GM18502 (cell line): ENCODE measurements at regions not wholly inside any gene's neighbourhood (a gene's known extent, or its start where the extent isn't known, plus 50 kb on each side); places are given as distances from the start of the nearest gene placed in this dataset.
A peak's percentile ranks its signal among the peaks of the same experiment; 100 is the strongest.

Experiments
- ATAC-seq: cut with Tn5 transposase; IDR thresholded peaks from one replicate; pipeline ENCODE4 v1.9.1; 2021; ENCODE audit warnings: mild to moderate bottlenecking; ENCODE audit not compliant: unreplicated experiment, poor library complexity

DNA sequence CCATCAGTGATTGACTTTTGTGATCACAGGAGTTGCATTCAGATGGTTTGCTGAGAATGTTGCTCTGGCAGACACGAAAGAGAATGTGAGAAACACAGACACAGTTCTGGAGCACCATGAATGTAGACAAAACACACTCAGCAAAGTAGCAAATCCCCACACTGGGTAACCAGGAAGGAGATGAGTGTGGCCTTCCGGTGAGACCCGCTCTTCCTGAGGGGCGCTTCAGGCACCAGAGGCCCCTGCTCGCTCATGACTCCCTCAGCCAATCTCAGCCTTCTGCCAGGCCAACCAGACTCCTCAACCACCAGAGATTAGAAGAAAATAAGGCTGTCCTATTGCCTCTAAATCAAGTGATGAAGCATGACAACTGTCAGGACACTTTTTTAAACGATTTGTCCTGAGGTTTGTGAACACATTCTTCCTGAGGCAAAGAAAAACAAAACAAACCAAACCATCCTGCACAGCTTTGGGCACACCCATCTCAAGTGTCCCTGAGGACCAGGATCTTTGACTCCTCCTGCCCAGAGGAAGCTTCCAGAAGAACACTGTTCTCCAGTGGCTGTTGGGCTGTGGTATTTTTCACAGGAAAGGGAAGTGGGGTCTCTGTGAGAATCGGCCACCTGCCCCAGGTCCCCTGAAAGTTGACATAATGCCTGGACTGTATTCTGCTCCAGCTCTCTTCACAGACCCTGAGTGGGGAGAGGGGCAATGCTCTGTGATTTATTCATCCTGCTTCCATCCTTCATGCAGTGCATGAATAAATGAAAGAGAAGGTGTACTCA lies 152.8 kb downstream of the BCL11A start:
- peak; percentile 59 for ATAC-seq

DNA sequence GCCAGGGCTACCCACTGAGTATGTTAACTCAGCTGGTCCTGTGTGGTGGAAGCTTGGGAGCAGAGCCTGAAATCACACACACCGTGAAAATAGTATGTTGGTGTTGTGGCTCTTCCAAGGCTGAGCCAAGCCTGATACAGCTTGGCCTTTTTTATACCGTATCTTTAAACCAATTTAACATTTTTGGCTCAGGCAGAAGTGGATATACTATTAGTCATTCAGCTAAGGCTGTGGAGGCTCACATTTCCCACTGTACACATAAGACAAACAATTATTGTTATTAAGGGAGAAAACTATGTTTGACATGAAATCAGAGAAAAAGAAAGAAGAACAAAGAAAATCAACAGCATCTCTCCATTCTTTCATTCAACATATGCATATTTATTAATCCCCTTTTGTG lies 159.0 kb downstream of the BCL11A start:
- ATAC-seq, result no peak

DNA sequence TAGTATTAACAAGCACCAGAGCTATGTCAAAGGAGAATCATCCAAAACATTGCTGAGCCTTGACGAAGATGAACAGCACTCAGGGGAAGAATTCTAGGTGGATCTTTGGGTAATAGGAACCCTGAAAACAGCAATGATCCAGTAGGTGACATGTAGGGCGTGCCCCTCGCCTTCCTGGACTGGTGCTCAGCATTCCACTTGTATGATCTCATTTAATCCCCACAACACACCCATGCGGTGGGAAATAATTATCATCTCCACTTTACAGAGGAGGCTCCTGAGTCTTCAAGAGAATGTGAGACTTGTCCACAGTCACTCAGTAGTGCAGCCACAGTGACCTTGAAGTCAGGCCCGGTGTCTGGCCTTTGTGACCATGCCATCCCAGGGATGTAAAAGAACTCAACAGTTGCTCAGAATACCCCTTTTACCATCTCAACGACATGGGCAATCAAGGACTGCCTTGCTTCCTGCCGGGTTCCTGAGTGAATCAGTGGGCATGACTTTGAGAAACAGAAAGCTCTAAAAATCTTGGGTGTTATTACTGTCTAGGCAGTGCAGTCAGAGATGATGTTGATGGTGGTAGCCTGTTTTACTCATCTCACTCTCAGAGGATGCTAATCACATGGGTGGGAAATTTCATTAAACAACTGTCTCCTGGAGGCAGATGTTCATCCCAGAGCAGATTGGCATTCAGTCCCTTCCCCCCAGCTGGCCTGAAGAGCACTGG lies 161.6 kb downstream of the BCL11A start:
- ATAC-seq, result peak; percentile 74

DNA sequence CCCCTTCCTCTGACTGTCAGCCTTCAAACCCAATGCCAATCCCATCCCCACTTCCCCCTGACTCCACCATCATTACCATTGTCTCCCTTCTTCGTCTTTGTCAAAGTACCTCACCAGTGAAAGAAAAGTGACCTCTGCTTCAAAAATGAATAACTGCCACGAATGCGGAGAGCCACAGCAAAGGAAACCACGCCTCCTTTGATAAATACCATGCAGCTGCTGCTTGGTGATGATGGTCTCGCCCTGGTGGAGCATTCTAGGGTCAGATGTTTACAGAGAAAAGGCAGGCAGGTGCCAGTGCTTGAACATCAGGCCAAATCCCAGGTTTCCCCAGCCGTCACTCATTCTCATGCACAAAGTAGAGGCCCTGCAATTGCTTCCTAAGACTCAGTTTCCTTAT lies 162.2 kb downstream of the BCL11A start:
- no peak for ATAC-seq

DNA sequence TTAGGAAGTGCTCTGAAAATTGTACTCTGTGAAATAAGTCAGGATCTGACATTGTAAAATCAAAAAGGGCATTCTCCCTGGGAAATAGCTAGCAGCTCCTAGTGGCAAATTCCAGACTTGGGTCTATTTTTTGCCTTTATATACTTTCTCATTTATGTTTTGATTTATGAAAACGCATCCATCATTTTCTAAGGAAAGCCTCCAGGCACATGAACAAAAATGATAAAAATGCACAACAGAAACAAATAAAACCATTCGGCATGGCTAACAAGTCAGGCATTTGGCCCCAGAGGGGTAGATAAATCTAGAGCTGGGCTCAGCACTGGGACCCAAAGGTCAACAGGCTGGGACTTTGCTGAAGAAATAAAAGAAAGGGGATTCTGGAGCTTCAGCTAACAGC lies 167.0 kb downstream of the BCL11A start:
- no peak for ATAC-seq

DNA sequence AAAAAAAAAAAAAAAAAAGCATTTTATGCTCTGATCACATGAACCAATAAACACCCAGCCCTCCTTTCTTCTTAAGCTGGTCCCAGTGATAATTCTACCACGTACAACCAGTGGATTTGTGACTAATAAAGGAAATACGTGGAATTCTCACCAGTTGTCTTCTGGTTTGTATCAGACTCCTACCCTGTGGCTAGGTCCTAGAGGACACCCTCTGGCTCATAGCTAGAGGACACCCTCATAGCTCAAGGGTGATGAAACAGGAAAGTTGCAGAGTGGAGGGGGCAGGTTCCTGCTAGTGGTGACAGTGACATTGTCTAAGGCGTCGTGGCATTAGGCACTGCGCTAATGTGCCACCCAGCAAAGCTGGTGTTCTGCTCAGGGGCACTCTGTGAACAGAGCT lies 167.8 kb downstream of the BCL11A start:
- ATAC-seq, result no peak

DNA sequence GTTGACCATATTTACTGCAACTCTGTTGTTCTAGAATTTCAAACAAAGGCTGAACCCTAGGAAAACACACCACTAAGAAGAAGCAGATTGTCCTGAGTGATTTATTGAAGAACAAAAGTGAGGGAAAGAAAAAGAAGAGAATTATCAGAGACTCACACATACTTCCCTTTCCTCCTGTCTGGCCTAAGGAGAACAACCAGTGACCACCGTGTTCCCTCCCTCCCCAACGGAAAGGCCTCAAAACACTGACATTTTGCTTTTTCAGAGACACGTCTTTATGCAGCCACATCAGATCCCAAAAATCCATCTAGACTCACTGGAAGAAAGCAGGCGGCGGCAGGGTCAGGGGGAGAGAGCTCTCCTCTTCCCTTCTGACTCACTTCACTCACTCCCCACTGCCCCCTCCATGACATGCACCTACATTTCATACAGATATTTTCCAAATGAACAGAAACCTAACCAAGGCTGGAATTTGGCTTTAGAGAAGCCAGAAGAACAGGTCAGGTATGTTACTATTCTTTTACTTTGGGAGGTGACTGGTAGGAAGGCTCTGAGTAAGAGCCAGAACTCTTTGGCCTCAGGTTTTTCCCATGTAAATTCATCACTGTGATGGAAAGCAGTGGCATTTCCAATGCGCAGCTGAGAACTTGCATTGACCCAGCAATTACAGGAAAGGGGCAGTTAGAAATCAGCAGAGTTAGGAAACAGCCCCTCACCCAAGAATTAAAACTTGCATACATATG lies 169.9 kb downstream of the BCL11A start:
- ATAC-seq, result no peak

DNA sequence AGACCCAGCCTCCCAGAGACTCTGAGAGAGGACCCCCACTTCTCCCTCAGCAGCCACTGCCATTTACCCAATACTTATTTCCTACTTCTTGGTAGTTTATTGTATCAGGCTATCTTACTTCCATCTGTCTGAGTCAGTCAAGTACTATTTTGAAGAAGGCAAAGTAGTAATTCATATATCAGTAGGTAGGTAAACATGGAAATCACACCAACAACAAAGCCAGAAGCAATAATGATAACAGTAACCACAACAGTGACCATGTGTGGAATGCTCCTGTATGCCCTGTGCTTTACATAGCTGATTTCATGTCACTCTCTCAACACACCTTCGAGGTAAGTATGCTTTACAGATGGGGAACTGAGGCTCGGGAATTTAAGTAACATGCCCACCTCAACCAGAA lies 173.0 kb downstream of the BCL11A start:
- ATAC-seq, result no peak

DNA sequence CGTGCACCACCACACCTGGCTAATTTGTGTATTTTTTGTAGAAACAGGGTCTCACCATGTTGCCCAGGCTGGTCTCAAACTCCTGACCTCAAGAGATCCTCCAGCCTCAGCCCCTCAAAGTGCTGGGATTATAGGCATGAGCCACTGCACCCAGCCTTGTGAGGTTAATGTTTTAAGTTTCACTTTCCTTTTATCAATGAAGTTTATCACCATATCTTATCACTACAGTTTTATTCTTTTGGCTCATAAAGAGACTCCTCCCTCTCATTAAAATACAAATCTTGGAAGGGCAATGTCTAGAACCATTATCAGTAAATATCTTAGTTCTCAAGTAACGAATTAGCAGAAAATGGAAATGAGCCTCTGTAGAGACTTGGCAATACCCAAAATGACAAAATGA lies 173.8 kb downstream of the BCL11A start:
- no peak for ATAC-seq

DNA sequence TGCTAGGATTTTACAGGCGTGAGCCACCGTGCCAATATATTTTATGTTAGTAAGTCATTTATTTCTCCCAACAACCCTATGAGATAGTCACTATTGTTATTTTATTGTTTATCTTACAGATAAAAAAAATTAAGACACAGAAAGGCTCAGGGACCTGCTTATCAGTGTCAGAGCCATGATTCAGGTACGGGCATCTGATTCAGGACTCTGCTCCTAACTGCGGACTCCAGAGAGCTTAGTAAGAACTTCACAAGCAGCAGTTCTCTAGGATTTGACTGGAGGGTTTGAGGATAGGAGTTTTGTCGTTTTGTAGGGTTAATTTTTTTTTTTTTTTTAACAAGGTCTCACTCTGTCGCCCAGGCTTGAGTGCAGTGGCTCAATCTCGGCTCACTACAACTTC lies 174.2 kb downstream of the BCL11A start:
- ATAC-seq, result no peak

DNA sequence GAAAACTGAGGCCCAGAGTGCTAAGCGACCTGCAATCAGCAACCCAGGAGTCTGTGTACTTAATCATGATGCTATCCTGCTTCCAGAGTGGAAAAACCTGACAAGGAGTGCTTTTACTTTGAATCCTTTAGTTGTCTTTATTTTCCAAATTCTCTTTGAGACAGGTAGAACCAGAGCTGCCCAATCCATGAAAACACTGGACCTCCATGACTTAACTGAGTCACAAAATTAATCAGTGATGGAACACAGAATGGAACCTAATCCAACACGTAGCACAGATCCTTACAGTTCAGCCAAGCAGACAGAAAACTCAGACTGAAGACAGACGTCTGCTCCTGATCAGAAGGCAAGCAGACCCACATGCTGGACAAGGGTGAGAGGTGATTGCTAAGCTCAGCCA lies 175.6 kb downstream of the BCL11A start:
- ATAC-seq, result no peak

DNA sequence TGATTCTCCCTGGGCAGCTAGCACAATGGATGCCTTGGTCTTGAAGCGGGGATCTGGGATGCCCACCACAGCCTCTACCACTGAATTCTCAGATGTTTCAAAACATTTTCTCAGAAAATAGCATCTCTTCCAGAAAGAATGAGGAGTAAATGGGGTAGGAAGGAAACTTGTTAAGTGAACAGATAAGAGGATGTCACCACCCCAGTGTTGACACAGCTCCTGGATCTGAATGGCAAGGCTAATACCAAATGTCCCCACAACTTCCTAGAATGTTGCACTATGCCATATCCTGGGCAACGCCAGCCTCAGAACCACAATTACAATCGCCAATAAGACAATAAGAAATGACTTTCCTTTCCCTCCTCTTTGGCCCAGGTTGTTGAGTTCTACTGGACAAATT lies 177.2 kb downstream of the BCL11A start:
- ATAC-seq, result no peak

DNA sequence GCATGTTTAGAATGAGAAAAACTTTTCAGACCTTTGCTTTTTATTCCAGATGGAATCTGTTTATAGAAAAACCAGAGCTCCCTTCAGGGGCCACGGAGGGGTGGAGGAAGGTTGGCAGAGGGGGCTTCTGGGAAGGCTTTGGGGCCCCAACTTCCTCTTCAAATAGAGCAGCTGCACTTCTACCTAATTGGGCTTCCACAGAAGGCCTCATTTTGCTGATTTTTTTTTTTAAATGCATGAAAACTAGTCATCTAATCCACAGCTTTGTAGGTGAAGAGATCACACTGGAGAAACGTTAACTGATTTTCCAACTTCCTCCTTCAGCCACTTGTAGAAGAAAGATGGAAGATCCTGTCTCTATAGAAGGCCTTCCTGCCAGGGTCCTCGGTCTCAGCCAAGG lies 181.8 kb downstream of the BCL11A start:
- no peak for ATAC-seq

DNA sequence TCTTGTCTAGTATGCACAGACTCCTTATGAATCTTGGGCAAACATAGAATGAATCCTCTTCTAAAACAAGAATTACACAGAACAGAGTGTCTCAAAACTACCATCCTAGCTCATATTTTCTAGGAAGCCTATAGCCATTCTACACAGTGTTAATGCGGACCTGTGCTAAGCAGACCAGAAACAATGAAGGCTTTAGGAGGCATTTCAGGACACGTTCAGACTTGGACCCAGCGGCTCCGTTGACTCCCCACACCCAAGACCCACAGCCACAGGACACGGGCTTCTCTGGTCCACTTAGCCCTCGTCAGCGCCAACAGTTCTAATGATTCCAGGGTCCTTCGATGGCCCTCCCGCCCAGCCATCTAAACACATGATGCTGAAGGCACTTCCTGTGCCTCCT lies 182.2 kb downstream of the BCL11A start:
- ATAC-seq, result no peak

DNA sequence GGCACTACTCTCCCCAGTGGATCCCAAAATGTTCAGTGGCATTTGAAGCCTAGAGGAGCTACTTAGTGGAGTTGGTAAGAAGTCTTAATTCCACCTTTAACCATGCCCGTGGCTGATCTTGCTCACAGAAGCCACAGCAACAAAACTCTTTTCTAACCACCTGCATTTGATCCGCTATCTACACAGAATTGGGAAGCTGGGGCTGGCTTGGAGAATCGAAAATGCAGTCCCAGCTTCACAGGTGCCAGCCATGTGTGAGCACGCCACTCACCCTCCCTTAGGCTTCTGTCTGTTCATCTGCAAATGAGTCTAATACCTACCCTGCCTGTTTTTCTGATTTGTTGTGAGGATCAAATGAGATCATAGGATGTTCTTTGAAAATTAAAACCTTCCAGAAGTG lies 182.6 kb downstream of the BCL11A start:
- no peak for ATAC-seq

DNA sequence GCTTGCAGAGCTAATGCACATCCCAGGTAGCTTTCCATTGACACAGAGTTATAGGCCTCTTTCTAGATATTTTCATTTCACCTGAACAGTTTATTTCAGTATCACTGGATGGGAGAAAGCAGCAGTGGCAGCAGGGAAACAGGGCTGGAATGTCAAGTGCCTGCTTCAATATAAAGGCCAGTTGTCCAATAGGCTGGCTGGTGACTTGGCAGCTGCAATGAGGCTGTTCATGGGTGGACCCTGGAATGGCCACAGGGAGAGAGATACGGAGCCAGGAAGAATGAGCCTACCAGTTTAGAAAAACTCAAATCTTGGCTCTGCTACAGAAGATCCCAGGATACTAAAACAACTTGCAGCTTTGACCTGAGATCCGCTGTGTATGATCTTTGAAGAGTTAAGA lies 185.0 kb downstream of the BCL11A start:
- no peak for ATAC-seq

DNA sequence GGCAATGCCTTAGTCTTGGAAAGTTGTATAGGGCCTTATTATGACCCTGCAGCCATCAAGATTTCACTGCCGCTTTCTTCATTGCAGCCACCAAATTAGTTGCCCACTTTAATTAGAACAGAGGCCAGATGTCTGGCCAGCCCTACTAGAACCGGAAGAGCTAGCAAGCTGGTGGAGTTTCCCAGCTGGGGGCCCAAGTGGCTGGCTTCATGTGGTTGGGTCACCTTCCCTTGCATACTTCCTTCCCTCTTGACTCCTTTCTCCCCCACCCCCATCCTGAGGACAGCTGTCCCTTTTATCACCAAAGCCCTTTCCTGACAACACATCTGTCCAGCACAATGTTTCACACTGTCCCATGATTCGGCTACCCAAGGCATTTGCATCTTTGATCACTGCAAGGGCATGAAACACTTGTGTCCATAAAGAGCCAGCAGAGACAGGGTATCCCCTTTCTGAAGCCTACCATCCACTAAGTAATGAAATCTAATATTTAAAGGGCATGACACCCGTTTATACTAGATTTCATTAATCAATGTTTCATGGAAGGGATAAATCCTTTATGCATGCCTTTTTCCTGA lies 187.2 kb downstream of the BCL11A start:
- ATAC-seq, result no peak

DNA sequence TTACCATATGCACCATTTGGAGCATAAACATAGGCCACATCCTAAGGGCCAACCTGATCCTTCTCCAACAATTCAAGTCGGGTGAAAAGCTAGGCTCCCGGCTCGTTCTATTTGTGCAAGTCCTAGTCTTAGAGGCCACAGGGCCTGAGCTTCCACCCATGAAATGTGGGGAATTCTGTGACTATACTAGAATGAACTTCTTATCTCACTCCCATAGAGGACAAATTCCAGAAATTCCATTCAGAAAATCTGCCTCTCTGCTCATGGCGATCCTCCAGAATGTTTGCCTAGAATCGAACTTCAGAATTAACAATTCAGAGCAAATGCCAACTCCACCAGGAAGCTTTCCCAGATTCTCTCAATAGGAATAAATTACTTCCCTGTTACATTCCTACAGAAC lies 187.9 kb downstream of the BCL11A start:
- ATAC-seq, result no peak

DNA sequence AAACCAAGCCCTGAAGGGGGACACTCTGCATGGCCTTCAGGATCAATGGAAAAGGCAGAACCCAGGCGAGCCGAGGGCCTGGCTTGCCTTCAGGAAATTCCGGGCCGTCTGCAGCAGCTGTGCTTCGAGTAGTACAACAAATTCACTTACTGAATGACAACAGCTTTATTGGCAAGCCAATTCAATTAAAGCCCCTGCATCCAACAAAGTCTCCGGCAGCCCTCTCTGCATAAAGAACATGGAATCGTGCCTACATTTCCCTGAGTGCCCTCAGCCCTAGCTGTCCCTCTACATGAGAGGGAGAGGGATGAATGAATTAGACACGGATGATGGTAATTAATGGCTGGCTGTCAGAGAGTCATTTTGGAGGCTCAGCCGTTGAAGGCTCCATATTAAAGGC lies 189.0 kb downstream of the BCL11A start:
- ATAC-seq, result no peak

DNA sequence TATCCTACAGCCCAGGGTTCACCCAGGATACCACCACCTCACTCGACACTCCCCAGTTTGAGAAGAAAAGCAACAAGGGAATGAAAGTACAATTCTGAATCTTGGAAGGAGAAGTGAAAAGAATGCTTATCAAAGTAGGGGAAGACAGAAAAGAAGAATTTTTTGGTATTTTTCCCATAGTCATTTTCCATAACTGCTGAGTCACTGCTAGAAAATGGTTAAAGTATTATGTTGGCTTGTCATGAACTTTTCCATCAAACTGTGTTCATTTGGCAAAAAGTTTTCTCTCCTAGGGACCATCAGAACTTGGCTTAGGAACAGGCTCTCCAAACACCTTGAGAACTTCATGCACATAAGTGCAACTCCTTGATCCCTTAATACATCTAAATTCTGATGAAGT lies 192.0 kb downstream of the BCL11A start:
- no peak for ATAC-seq

DNA sequence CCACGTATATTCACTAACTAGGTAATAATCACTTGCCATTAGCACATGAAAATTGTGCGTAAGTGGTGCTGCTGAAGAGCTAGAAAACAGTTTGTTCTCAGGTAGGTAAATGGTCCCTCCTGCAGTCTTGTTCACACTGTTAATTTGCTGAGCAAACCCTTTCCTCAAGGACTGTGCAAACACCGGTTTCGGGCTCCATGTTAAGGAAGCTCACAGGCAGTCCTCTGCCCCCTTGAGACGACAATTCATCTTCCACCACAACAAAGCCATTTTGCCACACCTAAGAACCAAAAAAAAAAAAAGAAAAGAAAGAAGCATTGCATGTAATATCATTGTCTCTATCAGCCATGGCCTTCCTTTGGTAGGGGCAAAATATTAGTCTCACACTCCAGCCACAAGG lies 193.9 kb downstream of the BCL11A start:
- no peak for ATAC-seq
